ENCODE measurements at regions not wholly inside any gene's neighbourhood (a gene's known extent, or its start where the extent isn't known, plus 50 kb on each side); places are given as distances from the start of the nearest gene placed in this dataset.

GRCh38 chr4:185898413-185898812 lies 86.4 kb upstream of the SORBS2 start:
- H3K27ac ChIP-seq = no peak overlapping the region
- no peak for DNase-seq (ENCODE audit: low spot score)
- no peak overlapping the region for H3K4me3 ChIP-seq
- no peak for TF ChIP-seq CTCF (IDR thresholded peaks at IDR 0.05)

GRCh38 chr4:185899833-185900232 lies 87.8 kb upstream of the SORBS2 start:
- Histone ChIP-seq H3K27ac (no peak overlapping the region), H3K4me3 (no peak overlapping the region)
- no peak for TF ChIP-seq CTCF (IDR thresholded peaks at IDR 0.05)
- no peak for DNase-seq (ENCODE audit: low spot score)

GRCh38 chr4:185902654-185903053 lies 90.7 kb upstream of the SORBS2 start:
- DNase-seq (ENCODE audit: low spot score) = no peak
- TF ChIP-seq CTCF (IDR thresholded peaks at IDR 0.05) = no peak
- H3K27ac ChIP-seq = no peak overlapping the region
- no peak overlapping the region for H3K4me3 ChIP-seq

- DNase-seq (ENCODE audit: low spot score) = no peak
- no peak for TF ChIP-seq CTCF (IDR thresholded peaks at IDR 0.05)
- Histone ChIP-seq H3K4me3 (no peak overlapping the region), H3K27ac (no peak overlapping the region)
Observed at GRCh38 chr4:185903205-185903604, 91.2 kb upstream of the SORBS2 start.

- H3K27ac ChIP-seq = no peak overlapping the region
- no peak overlapping the region for H3K4me3 ChIP-seq
- TF ChIP-seq CTCF (IDR thresholded peaks at IDR 0.05) = no peak
- no peak for DNase-seq (ENCODE audit: low spot score)
Observed at GRCh38 chr4:185904381-185904780, 92.4 kb upstream of the SORBS2 start.

- TF ChIP-seq CTCF (IDR thresholded peaks at IDR 0.05) = no peak
- DNase-seq (ENCODE audit: low spot score) = no peak
Observed at GRCh38 chr4:185909972-185910371, 98.0 kb upstream of the SORBS2 start.

GRCh38 chr4:185911556-185912064 lies 99.6 kb upstream of the SORBS2 start:
- no peak for DNase-seq (ENCODE audit: low spot score)
- TF ChIP-seq CTCF (IDR thresholded peaks at IDR 0.05) = no peak
- H3K4me3 ChIP-seq = no peak overlapping the region

More at GRCh38 chr4:185909972-185910371, 98.0 kb upstream of the SORBS2 start:
- Histone ChIP-seq H3K27ac (no peak overlapping the region), H3K4me3 (no peak overlapping the region)

More at GRCh38 chr4:185911556-185912064, 99.6 kb upstream of the SORBS2 start:
- no peak overlapping the region for H3K27ac ChIP-seq
